NB4 (cell line): ENCODE measurements at regions not wholly inside any gene's neighbourhood (a gene's known extent, or its start where the extent isn't known, plus 50 kb on each side); places are given as distances from the start of the nearest gene placed in this dataset.

Experiments used
- CTCF ChIP-seq: IDR thresholded peaks from one replicate; pipeline ENCODE4 v1.5.1; 2012; ENCODE audit warnings: low read depth, low read length
- POLR2A ChIP-seq: IDR thresholded peaks from 2 replicates; pipeline ENCODE4 v1.6.1; 2011; ENCODE audit warnings: mild to moderate bottlenecking; ENCODE audit not compliant: insufficient read length; ENCODE audit errors: extremely low read depth

- no peak for TF ChIP-seq CTCF
- TF ChIP-seq POLR2A, result no peak
These were observed 1339.3 kb downstream of the FSTL5 start for GRCh38 chr4:160824481-160824880.
